Left ventricle myocardium superior (tissue), 1 donor: ENCODE measurements at regions not wholly inside any gene's neighbourhood (a gene's known extent, or its start where the extent isn't known, plus 50 kb on each side); places are given as distances from the start of the nearest gene placed in this dataset.
"Not testable (repeated sequence)": the region's sequence is repeated elsewhere in the genome, so short reads cannot be mapped to it uniquely, and the experiment has no call there.

Source experiments
- ATAC-seq: fragments of 200-7000 bp; cut with Tn5 transposase; one replicate; pipeline ENCODE4 v1.9.1; 2020; ENCODE audit warnings: mild to moderate bottlenecking, moderate library complexity
- DNase-seq: peaks from one replicate; pipeline ENCODE4 v3.0.0-alpha.2; 2020
- intact Hi-C: fragments of 100-400 bp; cut with micrococcal nuclease; formaldehyde crosslinking; loops from one replicate; pipeline ENCODE4 v1.11.0; 2022
- donor health status: DM: no; HTN: yes; CAD: no; lungs with severe emphysema.

DNA sequence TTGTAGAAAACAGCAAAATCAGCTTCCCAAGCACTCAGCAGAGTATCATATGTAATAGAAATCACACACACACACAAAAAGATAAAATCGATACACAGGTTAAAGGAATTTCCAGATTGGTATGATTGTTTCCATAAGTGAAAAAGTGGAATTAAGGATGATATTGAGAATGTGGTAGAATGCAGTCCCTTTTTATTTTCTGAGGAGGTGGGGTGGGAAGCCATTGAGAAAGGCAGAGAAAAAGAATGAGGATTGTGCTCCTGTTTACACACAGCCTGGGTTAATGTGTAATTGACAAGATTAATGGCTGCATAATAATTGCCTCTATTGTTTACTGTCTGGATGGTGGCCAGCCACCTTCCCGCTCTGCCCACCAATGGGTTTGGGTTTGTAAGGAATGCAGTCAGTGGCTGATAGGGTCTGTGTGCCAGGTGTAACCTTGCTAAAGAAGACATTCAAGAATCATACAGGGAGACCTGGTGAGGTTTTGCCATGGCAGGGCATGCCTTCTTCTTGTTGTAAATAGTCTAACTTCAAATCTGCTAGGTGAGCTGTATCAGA lies 177.2 kb upstream of the MAP3K1 start:
- intact Hi-C loops = no loop called here
- DNase-seq (no peak), ATAC-seq (no peak)

- DNase-seq (no peak), ATAC-seq (no peak)
- intact Hi-C loops = no loop called here
These were observed 177.9 kb upstream of the MAP3K1 start for GRCh38 chr5:56637321-56637920.

GRCh38 chr5:56633950-56634349 lies 181.4 kb upstream of the MAP3K1 start:
- intact Hi-C loops = no loop called here
- DNase-seq (no peak), ATAC-seq (no peak)

DNA sequence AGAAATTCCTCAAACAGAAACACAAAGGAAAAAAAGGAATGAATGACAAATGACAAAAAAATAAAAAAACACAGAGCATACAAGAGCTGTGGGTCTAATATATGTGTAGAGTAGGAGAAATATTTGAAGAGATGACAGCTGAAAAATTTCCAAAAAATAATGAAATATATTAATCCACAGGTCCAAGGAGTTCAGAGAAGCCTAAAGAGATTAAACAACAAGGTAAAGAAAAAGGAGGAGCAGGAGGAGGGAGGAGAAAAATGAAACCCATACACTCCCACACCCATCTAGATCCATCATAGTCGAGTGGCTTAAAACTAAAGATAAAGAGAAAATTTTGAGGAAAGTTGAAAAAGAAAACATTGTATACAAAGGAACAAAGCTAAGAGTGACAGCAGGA lies 182.4 kb upstream of the MAP3K1 start:
- DNase-seq (no peak), ATAC-seq (no peak)
- intact Hi-C loops = no loop called here

DNA sequence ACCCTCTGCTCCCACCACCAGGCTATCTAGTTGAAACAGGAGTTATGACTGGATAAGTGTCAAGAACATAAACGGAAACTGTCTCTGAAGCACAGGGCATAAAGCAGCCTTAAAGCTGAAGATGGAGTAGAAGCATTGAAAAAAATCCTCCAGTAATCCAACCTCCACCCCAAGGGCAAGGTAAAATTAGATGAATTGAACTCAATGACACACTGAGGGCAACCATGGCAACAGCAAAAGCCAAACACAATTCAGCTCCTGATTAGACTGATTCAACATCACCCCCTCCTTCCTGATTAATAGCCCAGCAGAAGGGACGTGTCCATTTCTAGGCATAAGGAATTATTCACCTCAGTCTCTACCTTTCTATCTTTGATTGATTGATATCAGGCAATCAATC lies 183.2 kb upstream of the MAP3K1 start:
- DNase-seq = no peak
- no peak for ATAC-seq
- intact Hi-C loops = no loop called here

DNA sequence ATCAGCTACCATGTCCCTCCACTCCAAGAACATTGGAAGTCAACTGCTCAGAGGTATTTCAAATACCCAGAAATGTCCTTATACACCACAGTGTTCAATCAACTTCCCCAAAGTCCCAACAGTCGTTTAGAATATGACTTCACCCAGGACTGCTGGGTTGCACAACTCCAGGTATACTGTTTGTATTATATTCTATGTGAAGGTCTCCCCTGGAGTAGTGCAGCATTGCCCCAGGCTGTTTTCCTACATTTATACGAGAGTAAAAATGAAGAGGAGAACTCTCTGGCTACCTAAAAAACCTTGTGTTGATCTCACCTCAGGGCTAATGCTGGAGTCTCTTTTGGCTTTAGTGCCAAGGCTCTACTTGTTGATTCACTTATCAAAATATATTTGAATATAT lies 183.6 kb upstream of the MAP3K1 start:
- DNase-seq = no peak
- intact Hi-C loops = no loop called here
- ATAC-seq = no peak

- intact Hi-C loops, ATAC-seq, DNase-seq: not testable (repeated sequence)
These were observed 186.7 kb upstream of the MAP3K1 start for GRCh38 chr5:56628616-56629015.

DNA sequence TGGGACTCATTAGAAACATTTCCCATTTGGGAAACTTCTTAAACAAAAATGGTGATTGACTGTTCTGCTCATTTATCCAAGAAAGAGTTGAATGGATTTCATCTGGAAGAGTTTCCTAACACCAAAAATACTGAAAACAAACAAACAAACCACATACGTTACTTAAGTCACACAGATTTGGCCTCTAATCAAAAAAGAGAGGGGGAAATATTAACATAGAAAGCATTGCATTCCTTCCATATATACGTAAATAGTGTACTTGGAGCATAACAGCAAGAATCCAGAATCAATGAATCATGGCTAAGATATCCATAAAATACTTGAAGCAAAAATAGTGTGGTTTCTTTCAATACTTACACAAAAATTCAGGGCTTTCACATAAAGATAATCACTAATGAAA lies 189.8 kb upstream of the MAP3K1 start:
- intact Hi-C loops = no loop called here
- DNase-seq (no peak), ATAC-seq (no peak)

GRCh38 chr5:56624751-56625150 lies 190.6 kb upstream of the MAP3K1 start:
- intact Hi-C loops = no loop called here
- ATAC-seq = no peak

DNA sequence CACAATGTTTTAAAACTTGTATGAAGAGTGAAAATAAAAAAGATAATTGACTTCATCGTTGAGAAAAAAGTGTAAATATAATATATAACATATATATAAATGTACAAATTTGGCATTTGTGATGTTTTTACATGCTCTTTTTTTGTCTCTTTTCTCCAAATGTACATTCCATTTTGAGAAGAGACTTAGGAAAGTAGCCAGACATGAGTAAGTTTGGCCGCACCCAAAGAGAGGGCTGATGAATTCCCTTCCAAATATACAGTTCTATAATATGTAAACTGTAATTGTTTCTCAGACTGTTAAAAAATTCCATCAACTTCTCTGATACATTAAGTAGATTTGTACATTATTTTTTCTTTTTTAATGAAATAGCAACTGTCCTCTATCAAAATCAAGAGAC lies 193.2 kb upstream of the MAP3K1 start:
- ATAC-seq (no peak), DNase-seq (no peak)
- intact Hi-C loops = no loop called here

More at GRCh38 chr5:56624751-56625150, 190.6 kb upstream of the MAP3K1 start:
- DNase-seq = no peak

GRCh38 chr5:56620903-56621677 lies 194.3 kb upstream of the MAP3K1 start:
- intact Hi-C loops = no loop called here
- no peak for ATAC-seq
- DNase-seq = no peak

GRCh38 chr5:56617998-56618397 lies 197.4 kb upstream of the MAP3K1 start:
- intact Hi-C loops = no loop called here
- ATAC-seq (no peak), DNase-seq (no peak)

DNA sequence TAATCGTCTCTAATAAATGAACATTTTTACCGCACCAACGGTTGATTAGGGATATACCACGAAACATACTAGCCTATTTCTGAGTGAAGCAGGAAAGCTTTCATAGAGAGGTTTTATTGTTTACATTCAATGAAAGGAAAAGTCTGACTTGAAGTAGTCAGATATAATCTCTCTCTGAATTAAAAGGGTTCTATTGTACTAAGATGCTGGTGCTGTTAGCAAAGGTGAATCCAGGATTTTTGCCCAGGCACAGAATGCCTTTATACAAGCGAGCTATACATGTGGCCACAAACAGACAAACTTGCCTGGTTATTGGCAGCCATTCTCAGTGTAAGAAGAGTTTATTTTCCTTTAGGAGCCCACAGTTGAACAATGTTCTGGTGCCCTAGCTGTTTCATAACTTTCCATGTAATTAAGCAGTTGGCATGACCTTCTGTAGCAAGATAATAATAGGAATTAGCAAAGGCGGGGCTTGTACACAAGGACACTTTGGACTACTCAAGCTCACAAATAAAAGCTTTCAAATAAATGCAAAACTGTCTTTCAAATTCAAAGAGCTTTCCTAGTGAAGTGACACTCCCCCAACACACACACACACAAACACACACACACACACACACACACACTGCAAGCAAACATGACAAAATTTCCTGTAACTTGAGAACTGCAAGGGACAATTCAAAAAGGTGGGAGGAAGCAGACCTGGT lies 198.7 kb upstream of the MAP3K1 start:
- intact Hi-C loops = no loop called here
- no peak for DNase-seq
- peak; percentile 83 for ATAC-seq

DNA sequence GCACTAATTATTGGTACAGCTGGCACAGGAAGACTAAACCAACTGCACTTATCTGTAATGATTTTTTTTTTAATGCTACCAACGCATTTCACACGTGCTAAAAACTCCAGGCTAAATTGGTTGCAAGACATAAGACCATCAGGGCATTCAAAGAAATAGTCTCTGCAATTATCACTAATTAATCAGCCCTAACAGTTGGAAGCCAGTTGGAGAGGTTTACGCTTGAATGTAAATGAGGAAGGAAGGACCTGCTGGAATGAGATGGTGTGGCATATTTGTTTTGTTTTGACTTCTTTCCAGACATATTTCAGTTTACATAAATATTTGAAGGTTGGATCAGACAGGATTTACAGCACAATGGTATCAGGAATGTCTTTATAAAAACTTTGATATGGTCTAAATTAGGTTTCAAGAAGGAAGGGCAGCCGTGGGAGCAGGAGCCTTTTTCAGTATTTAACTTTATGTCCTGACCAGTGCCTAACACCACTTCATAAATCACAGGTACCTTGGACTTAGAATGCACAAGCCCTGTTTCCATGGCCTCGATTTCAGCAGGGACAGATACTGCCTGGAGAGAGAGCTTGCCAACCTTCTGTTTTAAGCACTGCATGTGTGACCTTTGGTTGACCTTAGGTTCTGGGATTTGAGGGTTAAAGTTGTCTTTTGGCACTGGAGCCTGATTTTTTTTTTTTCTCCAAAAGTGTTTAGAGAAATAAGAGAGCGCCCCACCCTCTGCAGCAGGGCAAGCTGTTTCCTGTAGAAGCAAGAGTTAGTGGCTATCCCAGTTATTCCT lies 199.8 kb upstream of the MAP3K1 start:
- DNase-seq (no peak), ATAC-seq (peak; percentile 84)
- intact Hi-C loops = no loop called here

GRCh38 chr5:56612759-56613158 lies 202.6 kb upstream of the MAP3K1 start:
- ATAC-seq (no peak), DNase-seq (no peak)
- intact Hi-C loops = no loop called here

- DNase-seq (no peak), ATAC-seq (no peak)
- intact Hi-C loops = no loop called here
These were observed 203.0 kb upstream of the MAP3K1 start for GRCh38 chr5:56612353-56612752.

- no peak for ATAC-seq
- intact Hi-C loops = no loop called here
- DNase-seq = no peak
These were observed 205.2 kb upstream of the MAP3K1 start for GRCh38 chr5:56610093-56610698.

DNA sequence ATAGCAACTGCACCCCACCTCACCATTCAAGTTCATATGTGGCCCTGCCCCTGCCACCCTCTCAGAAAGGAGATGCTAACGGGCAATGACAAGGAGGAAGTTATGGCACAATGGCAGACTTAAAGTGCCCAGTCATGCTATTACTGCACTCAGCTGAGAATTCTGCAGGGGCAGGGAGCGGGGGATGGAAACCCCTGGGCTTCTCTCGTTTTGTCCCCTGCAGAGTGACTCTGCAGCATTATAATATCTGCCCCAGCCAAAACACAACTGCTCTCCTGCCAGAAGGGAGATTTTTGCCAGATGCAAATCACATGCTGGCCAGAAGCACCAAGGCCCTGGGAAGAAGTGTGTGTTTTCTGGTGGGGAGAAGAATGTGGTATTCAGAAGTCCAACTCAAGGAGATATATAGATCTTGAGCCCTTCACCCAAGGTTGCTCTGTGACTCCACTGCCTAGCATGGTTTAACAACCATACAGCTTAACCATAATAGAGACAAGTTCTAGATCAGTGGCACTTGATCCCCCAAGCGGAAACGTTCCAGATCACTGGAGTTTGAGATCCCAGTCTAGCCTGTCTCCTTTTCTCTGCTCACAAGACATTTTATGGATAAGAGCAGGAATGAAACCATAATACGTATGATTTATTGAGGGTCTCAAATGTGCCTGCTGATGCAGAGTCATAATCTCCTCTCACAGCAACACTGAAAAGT lies 207.0 kb upstream of the MAP3K1 start:
- DNase-seq (no peak), ATAC-seq (peak; percentile 46)
- intact Hi-C loops = no loop called here
